ENCODE measurements at regions not wholly inside any gene's neighbourhood (a gene's known extent, or its start where the extent isn't known, plus 50 kb on each side); places are given as distances from the start of the nearest gene placed in this dataset.

DNA sequence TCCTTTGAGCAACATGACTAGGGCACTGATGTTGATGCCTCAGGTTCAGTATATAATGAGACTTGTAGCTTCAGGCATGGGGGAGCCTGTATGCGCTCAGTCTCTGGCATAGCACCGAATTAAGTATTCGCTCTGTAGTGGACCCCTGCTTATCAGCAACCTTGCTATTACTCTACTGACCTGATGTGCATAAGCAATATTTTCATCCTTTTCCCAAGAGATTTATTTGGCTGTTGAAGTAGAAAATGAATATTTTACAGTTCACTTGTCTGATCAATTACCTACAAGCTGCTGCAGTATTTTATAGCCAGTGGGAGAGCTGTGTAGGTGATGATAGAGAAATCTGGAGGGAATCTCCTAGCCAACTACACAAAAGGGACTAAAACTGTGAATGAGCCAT lies 781.6 kb upstream of the PHF14 start:
- TF ChIP-seq, protein P1, sequence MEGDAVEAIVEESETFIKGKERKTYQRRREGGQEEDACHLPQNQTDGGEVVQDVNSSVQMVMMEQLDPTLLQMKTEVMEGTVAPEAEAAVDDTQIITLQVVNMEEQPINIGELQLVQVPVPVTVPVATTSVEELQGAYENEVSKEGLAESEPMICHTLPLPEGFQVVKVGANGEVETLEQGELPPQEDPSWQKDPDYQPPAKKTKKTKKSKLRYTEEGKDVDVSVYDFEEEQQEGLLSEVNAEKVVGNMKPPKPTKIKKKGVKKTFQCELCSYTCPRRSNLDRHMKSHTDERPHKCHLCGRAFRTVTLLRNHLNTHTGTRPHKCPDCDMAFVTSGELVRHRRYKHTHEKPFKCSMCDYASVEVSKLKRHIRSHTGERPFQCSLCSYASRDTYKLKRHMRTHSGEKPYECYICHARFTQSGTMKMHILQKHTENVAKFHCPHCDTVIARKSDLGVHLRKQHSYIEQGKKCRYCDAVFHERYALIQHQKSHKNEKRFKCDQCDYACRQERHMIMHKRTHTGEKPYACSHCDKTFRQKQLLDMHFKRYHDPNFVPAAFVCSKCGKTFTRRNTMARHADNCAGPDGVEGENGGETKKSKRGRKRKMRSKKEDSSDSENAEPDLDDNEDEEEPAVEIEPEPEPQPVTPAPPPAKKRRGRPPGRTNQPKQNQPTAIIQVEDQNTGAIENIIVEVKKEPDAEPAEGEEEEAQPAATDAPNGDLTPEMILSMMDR (IDR thresholded peaks at IDR 0.05; ENCODE audit: insufficient read depth, low read depth, low read length), result no peak
- TF ChIP-seq EZH2 (IDR thresholded peaks at IDR 0.05; ENCODE audit: insufficient read depth, low read length), result no peak

Measured in astrocyte (in vitro differentiated cells and primary cell).